Transverse colon (tissue), 4 donors: ENCODE measurements at regions not wholly inside any gene's neighbourhood (a gene's known extent, or its start where the extent isn't known, plus 50 kb on each side); places are given as distances from the start of the nearest gene placed in this dataset.

Experiments
- DNase-seq: peaks from one replicate; pipeline ENCODE4 v3.0.0-alpha.2; 2019
- H3K27ac ChIP-seq, 4 donors: fragments of 200-600 bp; sonication (generic); 2 replicates each; pipeline ENCODE4 v1.5.1; 2016 to 2018; ENCODE audit warnings: inconsistent platforms in 4 of 4
- H3K27me3 ChIP-seq: fragments of 200-600 bp; sonication (generic); 2 replicates; pipeline ENCODE4 v1.5.1; 2017; ENCODE audit warnings: inconsistent platforms
- H3K36me3 ChIP-seq, 4 donors: fragments of 200-600 bp; sonication (generic); 2 replicates each; pipeline ENCODE4 v1.5.1; 2017 to 2019; ENCODE audit warnings: inconsistent platforms in 4 of 4
- H3K4me1 ChIP-seq, 4 donors: fragments of 200-600 bp; sonication (generic); 2 replicates each; pipeline ENCODE4 v1.5.1; 2017 to 2020; ENCODE audit warnings: inconsistent platforms in 4 of 4
- H3K4me3 ChIP-seq, 4 donors: fragments of 200-600 bp; sonication (generic); 1 replicate in 1 of 4; 2 replicates in 3 of 4; pipeline versions ENCODE4 v1.5.1 to v1.6.1; 2017 to 2019; ENCODE audit warnings: inconsistent platforms in 4 of 4
- H3K9me3 ChIP-seq, 2 donors: fragments of 200-600 bp; sonication (generic); 2 replicates each; pipeline ENCODE4 v1.5.1; 2017 to 2019; ENCODE audit warnings: inconsistent platforms in 2 of 2
- EP300 ChIP-seq: sonication (generic); formaldehyde crosslinking; IDR thresholded peaks from one replicate; pipeline ENCODE4 v1.6.1; 2017; ENCODE audit warnings: antibody characterized with exemption, low read depth
- POLR2AphosphoS5 ChIP-seq, 3 donors: sonication (generic); formaldehyde crosslinking; IDR thresholded peaks; one replicate each; pipeline ENCODE4 v1.6.1; 2016; ENCODE audit warnings: antibody characterized with exemption in 3 of 3
- WGBS, 2 donors: methylation state at CpG; one replicate each; pipeline ENCODE4 v1.1.5; 2018; ENCODE audit warnings: low coverage in 1 of 2; 5-methylcytosine and 5-hydroxymethylcytosine counted together
- in situ Hi-C, 4 donors: fragments of 200-750 bp; cut with MboI; loops; one replicate each; pipeline versions ENCODE4 v1.15.0 to v1.15.1; 2017; ENCODE audit warnings: low sequenced_read_pairs in 3 of 4, low pct_ligation_motif_present in 1 of 4, low pct_unique_long_range_greater_than_20kb in 1 of 4
- intact Hi-C: fragments of 100-400 bp; cut with DNase I; formaldehyde crosslinking; loops from one replicate; pipeline ENCODE4 v1.15.1; 2023; ENCODE audit warnings: low total_unique reads
- small RNA-seq, 4 donors: library from RNA; depleted of rRNA; stranded (forward); fragments of <200 nt; gene quantifications; one replicate each; pipeline ENCODE3, GENCODE V24; 2016
- TF ChIP-seq, protein P1 (sequence below), 5 experiments: fragments of 200-600 bp in 3 of 5; fragments of 450-650 bp in 2 of 5; sonication (generic) in 3 of 5; IDR thresholded peaks; 1 replicate in 2 of 5; 2 replicates in 3 of 5; pipeline ENCODE4 v1.5.1; 2016 to 2017; ENCODE audit warnings: antibody characterized with exemption in 5 of 5, inconsistent platforms in 3 of 5, mild to moderate bottlenecking in 2 of 5, moderate library complexity in 1 of 5

- Histone ChIP-seq H3K36me3 (no peaks in the 10 kb centered on the region), H3K27me3 (no peaks in the 10 kb centered on the region), H3K4me1 (no peaks in the 10 kb centered on the region), H3K27ac (no peak overlapping the region), H3K9me3 (no peaks in the 10 kb centered on the region), H3K4me3 (no peak overlapping the region)
- in situ Hi-C loops (no loop called here), intact Hi-C loops (no loop called here)
- DNase-seq: no peak
- TF ChIP-seq, protein P1, sequence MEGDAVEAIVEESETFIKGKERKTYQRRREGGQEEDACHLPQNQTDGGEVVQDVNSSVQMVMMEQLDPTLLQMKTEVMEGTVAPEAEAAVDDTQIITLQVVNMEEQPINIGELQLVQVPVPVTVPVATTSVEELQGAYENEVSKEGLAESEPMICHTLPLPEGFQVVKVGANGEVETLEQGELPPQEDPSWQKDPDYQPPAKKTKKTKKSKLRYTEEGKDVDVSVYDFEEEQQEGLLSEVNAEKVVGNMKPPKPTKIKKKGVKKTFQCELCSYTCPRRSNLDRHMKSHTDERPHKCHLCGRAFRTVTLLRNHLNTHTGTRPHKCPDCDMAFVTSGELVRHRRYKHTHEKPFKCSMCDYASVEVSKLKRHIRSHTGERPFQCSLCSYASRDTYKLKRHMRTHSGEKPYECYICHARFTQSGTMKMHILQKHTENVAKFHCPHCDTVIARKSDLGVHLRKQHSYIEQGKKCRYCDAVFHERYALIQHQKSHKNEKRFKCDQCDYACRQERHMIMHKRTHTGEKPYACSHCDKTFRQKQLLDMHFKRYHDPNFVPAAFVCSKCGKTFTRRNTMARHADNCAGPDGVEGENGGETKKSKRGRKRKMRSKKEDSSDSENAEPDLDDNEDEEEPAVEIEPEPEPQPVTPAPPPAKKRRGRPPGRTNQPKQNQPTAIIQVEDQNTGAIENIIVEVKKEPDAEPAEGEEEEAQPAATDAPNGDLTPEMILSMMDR (IDR thresholded peaks at IDR 0.05): no peak
- TF ChIP-seq EP300 (no peak), POLR2AphosphoS5 (IDR thresholded peaks at IDR 0.05) (no peak)
- 68 to 86% methylated on average over 1 of the region's 1 CpG for WGBS, 2 donors
These were observed 55.3 kb upstream of the KCNIP4 start for GRCh38 chr4:22003878-22004277.

Small RNAs in the stretch of these regions (small RNA-seq; reads per million reads assigned to genes)
- 0 reads per million in 4 donors for gene RNU6-420P
